Cardiac fibroblast (primary cell): ENCODE measurements at regions not wholly inside any gene's neighbourhood (a gene's known extent, or its start where the extent isn't known, plus 50 kb on each side); places are given as distances from the start of the nearest gene placed in this dataset.

Source experiments
- DNase-seq, 2 donors: peaks; one replicate each; pipeline versions ENCODE4 v3.0.0 to v3.0.0-alpha.2; 2010; ENCODE audit warnings: low read depth in 2 of 2
- H3K4me3 ChIP-seq, 2 donors: replicated peaks in 1 of 2; 1 replicate in 1 of 2; 2 replicates in 1 of 2; pipeline ENCODE4 v1.5.1; 2011; ENCODE audit warnings: low read depth in 2 of 2, low read length in 2 of 2, mild to moderate bottlenecking in 2 of 2, moderate library complexity in 1 of 2
- CTCF ChIP-seq: IDR thresholded peaks from one replicate; pipeline ENCODE4 v1.5.1; 2011; ENCODE audit warnings: low read depth, mild to moderate bottlenecking, low read length, inconsistent platforms

- DNase-seq = no peak
- TF ChIP-seq CTCF = no peak
- H3K4me3 ChIP-seq = no peak overlapping the region
These were observed 140.8 kb upstream of the SPATS2L start for GRCh38 chr2:200165687-200166086.

GRCh38 chr2:200168641-200169555, 137.6 kb upstream of the SPATS2L start:
- H3K4me3 ChIP-seq = no peak overlapping the region
- no peak for TF ChIP-seq CTCF
- no peak for DNase-seq

- H3K4me3 ChIP-seq = no peak overlapping the region
- DNase-seq = no peak
- no peak for TF ChIP-seq CTCF
These were observed 136.3 kb upstream of the SPATS2L start for GRCh38 chr2:200170221-200170620.

GRCh38 chr2:200171731-200172482, 134.6 kb upstream of the SPATS2L start:
- DNase-seq = peak in 1 of 2 donors; percentile 48

GRCh38 chr2:200172521-200172920, 134.0 kb upstream of the SPATS2L start:
- TF ChIP-seq CTCF = no peak
- peak in 1 of 2 donors; percentile 46 for DNase-seq
- no peak overlapping the region for H3K4me3 ChIP-seq

More at GRCh38 chr2:200171731-200172482, 134.6 kb upstream of the SPATS2L start:
- H3K4me3 ChIP-seq = no peak overlapping the region
- no peak for TF ChIP-seq CTCF

- peak; percentile 43 to 58 for DNase-seq
- H3K4me3 ChIP-seq = no peak overlapping the region
- no peak for TF ChIP-seq CTCF
These were observed 133.4 kb upstream of the SPATS2L start for GRCh38 chr2:200172944-200173581.
